Esophagus muscularis mucosa (tissue), 3 donors: ENCODE measurements at regions not wholly inside any gene's neighbourhood (a gene's known extent, or its start where the extent isn't known, plus 50 kb on each side); places are given as distances from the start of the nearest gene placed in this dataset.

Experiments used
- POLR2A ChIP-seq: fragments of 450-650 bp; IDR thresholded peaks from one replicate; pipeline ENCODE4 v1.6.1; 2017; ENCODE audit warnings: antibody characterized with exemption, moderate library complexity, mild to moderate bottlenecking, low read depth
- TF ChIP-seq, protein P1 (sequence below), 3 experiments: fragments of 200-600 bp in 2 of 3; fragments of 450-650 bp in 1 of 3; sonication (generic) in 2 of 3; IDR thresholded peaks; one replicate each; pipeline ENCODE4 v1.5.1; 2017 to 2019; ENCODE audit warnings: antibody characterized with exemption in 3 of 3, mild to moderate bottlenecking in 2 of 3, moderate library complexity in 1 of 3

DNA sequence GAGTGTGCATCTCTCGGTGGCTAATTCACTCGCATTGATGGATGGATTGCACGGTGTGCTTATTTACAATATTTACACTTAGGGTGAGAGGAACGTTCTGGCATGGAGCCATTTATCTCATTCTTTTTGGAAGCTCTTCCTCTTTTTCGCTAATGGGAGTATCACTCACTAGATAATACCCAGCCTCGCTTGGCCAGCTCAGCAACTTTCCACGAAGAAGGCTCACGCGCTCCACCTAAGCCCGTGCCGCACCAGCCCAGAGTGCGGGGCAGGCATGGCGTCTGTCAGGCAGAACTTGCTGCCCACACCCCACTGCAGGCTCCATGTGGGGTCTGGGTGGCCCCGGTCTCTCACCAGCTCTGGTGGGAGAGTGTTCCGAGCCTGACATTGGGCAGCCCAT, 484.9 kb downstream of the NPHP4 start:
- TF ChIP-seq, protein P1, sequence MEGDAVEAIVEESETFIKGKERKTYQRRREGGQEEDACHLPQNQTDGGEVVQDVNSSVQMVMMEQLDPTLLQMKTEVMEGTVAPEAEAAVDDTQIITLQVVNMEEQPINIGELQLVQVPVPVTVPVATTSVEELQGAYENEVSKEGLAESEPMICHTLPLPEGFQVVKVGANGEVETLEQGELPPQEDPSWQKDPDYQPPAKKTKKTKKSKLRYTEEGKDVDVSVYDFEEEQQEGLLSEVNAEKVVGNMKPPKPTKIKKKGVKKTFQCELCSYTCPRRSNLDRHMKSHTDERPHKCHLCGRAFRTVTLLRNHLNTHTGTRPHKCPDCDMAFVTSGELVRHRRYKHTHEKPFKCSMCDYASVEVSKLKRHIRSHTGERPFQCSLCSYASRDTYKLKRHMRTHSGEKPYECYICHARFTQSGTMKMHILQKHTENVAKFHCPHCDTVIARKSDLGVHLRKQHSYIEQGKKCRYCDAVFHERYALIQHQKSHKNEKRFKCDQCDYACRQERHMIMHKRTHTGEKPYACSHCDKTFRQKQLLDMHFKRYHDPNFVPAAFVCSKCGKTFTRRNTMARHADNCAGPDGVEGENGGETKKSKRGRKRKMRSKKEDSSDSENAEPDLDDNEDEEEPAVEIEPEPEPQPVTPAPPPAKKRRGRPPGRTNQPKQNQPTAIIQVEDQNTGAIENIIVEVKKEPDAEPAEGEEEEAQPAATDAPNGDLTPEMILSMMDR (IDR thresholded peaks at IDR 0.05) = no peak
- TF ChIP-seq POLR2A = no peak
